OCI-LY3 (cell line): ENCODE measurements at regions not wholly inside any gene's neighbourhood (a gene's known extent, or its start where the extent isn't known, plus 50 kb on each side); places are given as distances from the start of the nearest gene placed in this dataset.

Experiments
- H2AFZ ChIP-seq: fragments of 200-600, 300-600 bp; shearing (Covaris generic); 2 replicates; pipeline ENCODE4 v1.6.0; 2014; ENCODE audit warnings: antibody characterized with exemption, low read depth, low read length
- H3K27ac ChIP-seq: fragments of 200-600, 300-600 bp; sonication (generic); 2 replicates; pipeline ENCODE4 v1.5.1; 2014; ENCODE audit warnings: mild to moderate bottlenecking, low read length, moderate library complexity, mixed read lengths
- H3K27me3 ChIP-seq: fragments of 200-600, 300-600 bp; sonication (generic); 2 replicates; pipeline ENCODE4 v1.6.1; 2014; ENCODE audit warnings: low read depth, low read length, mixed read lengths
- H3K36me3 ChIP-seq: fragments of 200-600, 300-600 bp; sonication (generic); replicated peaks from 2 replicates; pipeline ENCODE3; 2014; ENCODE audit warnings: low read depth, low read length, mixed read lengths
- H3K4me1 ChIP-seq: fragments of 300-600, 200-600 bp; sonication (generic); 2 replicates; pipeline ENCODE4 v1.6.1; 2014; ENCODE audit warnings: low read length, mixed read lengths
- H3K4me2 ChIP-seq: fragments of 200-600, 300-600 bp; sonication (generic); 2 replicates; pipeline ENCODE4 v1.6.1; 2014; ENCODE audit warnings: low read length, mixed read lengths
- H3K4me3 ChIP-seq: fragments of 300-600, 200-600 bp; sonication (generic); 2 replicates; pipeline ENCODE4 v1.5.1; 2014; ENCODE audit warnings: antibody characterized with exemption, mild to moderate bottlenecking, low read length, moderate library complexity
- H3K79me2 ChIP-seq: fragments of 300-600, 200-600 bp; shearing (Covaris generic); 2 replicates; pipeline ENCODE4 v1.6.1; 2014; ENCODE audit warnings: mild to moderate bottlenecking, low read length, mixed read lengths
- H3K9ac ChIP-seq: fragments of 300-600, 200-600 bp; shearing (Covaris generic); 2 replicates; pipeline ENCODE4 v1.6.0; 2014; ENCODE audit warnings: mild to moderate bottlenecking, low read length, moderate library complexity
- H3K9me3 ChIP-seq: fragments of 200-600, 300-600 bp; shearing (Covaris generic); 2 replicates; pipeline ENCODE4 v1.6.1; 2014; ENCODE audit warnings: low read length, mixed read lengths; ENCODE audit not compliant: insufficient read depth
- H4K20me1 ChIP-seq: fragments of 200-600, 300-600 bp; sonication (generic); 2 replicates; pipeline ENCODE4 v1.6.1; 2016; ENCODE audit warnings: low read length, mixed read lengths; ENCODE audit not compliant: insufficient read depth
- CTCF ChIP-seq: fragments of 200-600, 300-600 bp; sonication (generic); IDR thresholded peaks from 2 replicates; pipeline ENCODE4 v1.5.1; 2014; ENCODE audit warnings: antibody characterized with exemption, low read length, low read depth
- EZH2phosphoT487 ChIP-seq: fragments of 200-600 bp; shearing (Covaris generic); IDR thresholded peaks from 2 replicates; pipeline ENCODE4 v1.6.1; 2018; ENCODE audit warnings: antibody characterized with exemption, mixed run types, low read depth

- Histone ChIP-seq H3K4me1 (no peaks in the 10 kb centered on the region; the same call in 1 of the 2 replicates), H3K79me2 (no peaks in the 10 kb centered on the region), H3K4me3 (no peak overlapping the region), H3K27ac (no peak overlapping the region), H3K9ac (no peak overlapping the region), H3K36me3 (no peaks in the 10 kb centered on the region), H2AFZ (no peak overlapping the region), H3K4me2 (no peak overlapping the region), H4K20me1 (no peaks in the 10 kb centered on the region), H3K9me3 (no peaks in the 10 kb centered on the region), H3K27me3 (no peaks in the 10 kb centered on the region)
- TF ChIP-seq EZH2phosphoT487 (no peak), CTCF (no peak)
These were observed 763.4 kb downstream of the LRFN5 start for GRCh38 chr14:42370056-42370455.

GRCh38 chr14:42368234-42368633, 761.6 kb downstream of the LRFN5 start:
- no peaks in the 10 kb centered on the region for H3K9me3 ChIP-seq
- no peak overlapping the region for H3K4me3 ChIP-seq
- H2AFZ ChIP-seq: no peak overlapping the region

GRCh38 chr14:42353315-42353714, 746.6 kb downstream of the LRFN5 start:
- no peaks in the 10 kb centered on the region for H3K36me3 ChIP-seq
- H3K27ac ChIP-seq: peak overlapping the region; percentile 15; the same call in 1 of the 2 replicates
- no peaks in the 10 kb centered on the region; the same call in 1 of the 2 replicates for H3K9me3 ChIP-seq
- no peaks in the 10 kb centered on the region for H3K79me2 ChIP-seq
- no peaks in the 10 kb centered on the region for H3K27me3 ChIP-seq
- TF ChIP-seq EZH2phosphoT487 (no peak), CTCF (no peak)
- no peaks in the 10 kb centered on the region for H4K20me1 ChIP-seq
- peak overlapping the region; percentile 54 for H3K4me2 ChIP-seq
- peaks cover 17% of the 10 kb centered on the region for H3K4me1 ChIP-seq
- no peak overlapping the region for H3K4me3 ChIP-seq
- H3K9ac ChIP-seq: no peak overlapping the region
- H2AFZ ChIP-seq: no peak overlapping the region

More at GRCh38 chr14:42368234-42368633, 761.6 kb downstream of the LRFN5 start:
- Histone ChIP-seq H3K4me2 (no peak overlapping the region), H4K20me1 (no peaks in the 10 kb centered on the region), H3K27me3 (no peaks in the 10 kb centered on the region), H3K36me3 (no peaks in the 10 kb centered on the region), H3K27ac (no peak overlapping the region), H3K4me1 (no peaks in the 10 kb centered on the region; the same call in 1 of the 2 replicates), H3K79me2 (no peaks in the 10 kb centered on the region), H3K9ac (no peak overlapping the region)
- TF ChIP-seq CTCF (no peak), EZH2phosphoT487 (no peak)

GRCh38 chr14:42335918-42336317, 729.2 kb downstream of the LRFN5 start:
- no peak overlapping the region for H3K27ac ChIP-seq
- no peaks in the 10 kb centered on the region for H4K20me1 ChIP-seq
- H3K4me2 ChIP-seq: no peak overlapping the region
- no peak overlapping the region for H3K9ac ChIP-seq
- no peak overlapping the region for H3K4me3 ChIP-seq
- H3K9me3 ChIP-seq: peaks cover 8% of the 10 kb centered on the region
- H3K79me2 ChIP-seq: no peaks in the 10 kb centered on the region
- no peak overlapping the region for H2AFZ ChIP-seq
- no peaks in the 10 kb centered on the region for H3K27me3 ChIP-seq
- H3K36me3 ChIP-seq: peaks cover 33% of the 10 kb centered on the region
- H3K4me1 ChIP-seq: peaks cover 17% of the 10 kb centered on the region
- no peak for TF ChIP-seq EZH2phosphoT487
- no peak for TF ChIP-seq CTCF
